H1 (cell line): ENCODE measurements at regions not wholly inside any gene's neighbourhood (a gene's known extent, or its start where the extent isn't known, plus 50 kb on each side); places are given as distances from the start of the nearest gene placed in this dataset.

Source experiments
- CTCF ChIA-PET: fragments of 300-600 bp; sonication (Branson Sonifier 250); formaldehyde crosslinking; loops from one replicate; lab custom pipeline; 2021; ENCODE audit not compliant: partially characterized antibody; lab: Charles Lee
- POLR2A ChIA-PET: fragments of 300-600 bp; sonication (Branson Sonifier 250); formaldehyde crosslinking; loops from one replicate; lab custom pipeline; 2021; ENCODE audit warnings: inconsistent platforms; ENCODE audit not compliant: partially characterized antibody; lab: Charles Lee
- DNase-seq, 2 experiments: peaks; one replicate each; pipeline versions ENCODE4 v3.0.0 to v3.0.0-alpha.2; 2010 to 2022; ENCODE audit warnings: low spot score in 2 of 2, low read depth in 1 of 2, mixed read lengths in 1 of 2
- FAIRE-seq: peaks from 2 replicates; lab custom pipeline; 2011; peaks lifted over from hg19 to GRCh38; lab: Jason Lieb, UNC
- H2AFZ ChIP-seq: 2 replicates; pipeline ENCODE4 v1.8.1; 2012; ENCODE audit warnings: low read length, inconsistent platforms
- H2AK5ac ChIP-seq: 2 replicates; pipeline ENCODE4 v1.6.1; 2013; ENCODE audit warnings: low read depth, low read length
- H2BK120ac ChIP-seq: replicated peaks from 2 replicates; pipeline ENCODE3; 2013; ENCODE audit warnings: low read depth, low read length, inconsistent platforms
- H2BK12ac ChIP-seq: 2 replicates; pipeline ENCODE4 v1.6.1; 2013; ENCODE audit warnings: low read depth, low read length
- H2BK15ac ChIP-seq: 2 replicates; pipeline ENCODE4 v1.6.1; 2013; ENCODE audit warnings: low read length
- H2BK20ac ChIP-seq: 2 replicates; pipeline ENCODE4 v1.6.1; 2013; ENCODE audit warnings: low read length
- H2BK5ac ChIP-seq: 2 replicates; pipeline ENCODE4 v1.6.1; 2013; ENCODE audit warnings: low read depth, low read length
- H3K14ac ChIP-seq: 2 replicates; pipeline ENCODE4 v1.6.1; 2013; ENCODE audit warnings: inconsistent platforms; ENCODE audit not compliant: insufficient read length
- H3K18ac ChIP-seq: 2 replicates; pipeline ENCODE4 v1.6.1; 2013; ENCODE audit warnings: low read length; ENCODE audit errors: extremely low read depth
- H3K23ac ChIP-seq: 2 replicates; pipeline ENCODE4 v1.6.1; 2013; ENCODE audit warnings: inconsistent platforms; ENCODE audit not compliant: insufficient read length
- H3K23me2 ChIP-seq: 2 replicates; pipeline ENCODE4 v1.6.1; 2013; ENCODE audit warnings: low read depth, low read length
- H3K27ac ChIP-seq: 2 replicates; pipeline ENCODE4 v1.6.1; 2011; ENCODE audit warnings: low read depth, low read length, inconsistent platforms
- H3K27me3 ChIP-seq, 4 experiments: replicated peaks in 1 of 4; 1 replicate in 1 of 4; 2 replicates in 3 of 4; pipeline versions ENCODE4 v1.6.1 to v1.8.1; 2011 to 2013; ENCODE audit warnings: low read length in 3 of 4, mild to moderate bottlenecking in 3 of 4, inconsistent platforms in 2 of 4, mixed read lengths in 2 of 4, moderate library complexity in 1 of 4; ENCODE audit not compliant: control insufficient read depth in 3 of 4, insufficient read depth in 3 of 4; ENCODE audit errors: extremely low read depth in 1 of 4
- H3K36me3 ChIP-seq, 4 experiments: 2 replicates each; pipeline versions ENCODE4 v1.6.1 to v1.8.1; 2011 to 2013; ENCODE audit warnings: mild to moderate bottlenecking in 4 of 4, low read length in 3 of 4, moderate library complexity in 2 of 4, control low read depth in 1 of 4, inconsistent platforms in 1 of 4; ENCODE audit not compliant: insufficient read depth in 4 of 4, control insufficient read depth in 2 of 4
- H3K4ac ChIP-seq: replicated peaks from 2 replicates; pipeline ENCODE3; 2013; ENCODE audit warnings: low read length, low read depth, mixed read lengths, inconsistent platforms; ENCODE audit not compliant: insufficient read length
- H3K4me1 ChIP-seq, 4 experiments: replicated peaks in 1 of 4; 1 replicate in 1 of 4; 2 replicates in 3 of 4; pipeline versions ENCODE4 v1.6.1 to v1.8.1; 2011 to 2013; ENCODE audit warnings: low read length in 3 of 4, inconsistent platforms in 2 of 4, mixed read lengths in 1 of 4; ENCODE audit not compliant: insufficient read depth in 4 of 4, control insufficient read depth in 3 of 4
- H3K4me2 ChIP-seq, 2 experiments: 2 replicates each; pipeline versions ENCODE4 v1.6.1 to v1.8.1; 2011 to 2013; ENCODE audit warnings: low read depth in 2 of 2, low read length in 2 of 2, control low read depth in 1 of 2, inconsistent platforms in 1 of 2, mild to moderate bottlenecking in 1 of 2; ENCODE audit not compliant: insufficient read depth in 1 of 2
- H3K4me3 ChIP-seq, 4 experiments: fragments of 200-600, 300-600 bp in 1 of 4; sonication (generic), shearing (Covaris generic), sonication (Bioruptor Twin) in 1 of 4; 2 replicates each; pipeline versions ENCODE4 v1.5.1 to v1.8.1; 2011 to 2016; ENCODE audit warnings: low read length in 4 of 4, low read depth in 3 of 4, control low read depth in 2 of 4, inconsistent platforms in 2 of 4, mild to moderate bottlenecking in 2 of 4, mixed read lengths in 1 of 4, moderate library complexity in 1 of 4; ENCODE audit not compliant: insufficient read depth in 2 of 4; ENCODE audit errors: extremely low read depth in 1 of 4
- H3K56ac ChIP-seq: replicated peaks from 2 replicates; pipeline ENCODE3; 2013; ENCODE audit warnings: low read depth, mild to moderate bottlenecking, mixed read lengths, low read length, inconsistent platforms; ENCODE audit not compliant: insufficient read length
- H3K79me1 ChIP-seq: 2 replicates; pipeline ENCODE4 v1.6.1; 2013; ENCODE audit warnings: low read depth, low read length, control low read depth
- H3K79me2 ChIP-seq, 2 experiments: 2 replicates each; pipeline versions ENCODE4 v1.6.1 to v1.8.1; 2012 to 2013; ENCODE audit warnings: low read length in 2 of 2, mild to moderate bottlenecking in 2 of 2, inconsistent platforms in 1 of 2; ENCODE audit not compliant: insufficient read depth in 2 of 2, control insufficient read depth in 1 of 2
- H3K9ac ChIP-seq, 4 experiments: replicated peaks in 1 of 4; 1 replicate in 1 of 4; 2 replicates in 3 of 4; pipeline versions ENCODE4 v1.6.1 to v1.8.1; 2011 to 2013; ENCODE audit warnings: low read depth in 3 of 4, low read length in 3 of 4, control low read depth in 2 of 4, mild to moderate bottlenecking in 2 of 4, moderate library complexity in 2 of 4, inconsistent platforms in 1 of 4; ENCODE audit errors: extremely low read depth in 1 of 4
- H3K9me3 ChIP-seq, 2 experiments: 2 replicates each; pipeline versions ENCODE4 v1.6.1 to v1.8.1; 2012 to 2013; ENCODE audit warnings: mild to moderate bottlenecking in 2 of 2, moderate library complexity in 2 of 2, control low read depth in 1 of 2, inconsistent platforms in 1 of 2, low read depth in 1 of 2, low read length in 1 of 2, mixed read lengths in 1 of 2; ENCODE audit not compliant: insufficient read depth in 2 of 2
- H4K20me1 ChIP-seq, 2 experiments: replicated peaks in 1 of 2; 2 replicates each; pipeline versions ENCODE3 to v1.8.1; 2011 to 2013; ENCODE audit warnings: inconsistent platforms in 2 of 2, low read length in 2 of 2, mild to moderate bottlenecking in 1 of 2; ENCODE audit not compliant: insufficient read depth in 2 of 2, control insufficient read depth in 1 of 2
- H4K5ac ChIP-seq: 2 replicates; pipeline ENCODE4 v1.6.1; 2013; ENCODE audit warnings: low read length, low read depth, mixed read lengths, inconsistent platforms; ENCODE audit not compliant: insufficient read length
- H4K8ac ChIP-seq: 2 replicates; pipeline ENCODE4 v1.8.0; 2013; ENCODE audit warnings: mild to moderate bottlenecking, moderate library complexity, low read length, inconsistent platforms; ENCODE audit not compliant: insufficient read depth; ENCODE audit errors: extremely low read depth
- H4K91ac ChIP-seq: replicated peaks from 2 replicates; pipeline ENCODE3; 2013; ENCODE audit warnings: low read length, mixed read lengths, inconsistent platforms; ENCODE audit not compliant: insufficient read length
- ASH2L ChIP-seq: fragments of 200-600, 300-600 bp; sonication (generic); IDR thresholded peaks from one replicate; pipeline ENCODE4 v1.7.1; 2017; ENCODE audit warnings: low read length
- CBX5 ChIP-seq: fragments of 300-800, 300-1000 bp; sonication (generic); IDR thresholded peaks from 2 replicates; pipeline ENCODE4 v1.7.1; 2016; ENCODE audit warnings: antibody characterized with exemption, low read length, low read depth
- CHD2 ChIP-seq: IDR thresholded peaks from 2 replicates; pipeline ENCODE4 v1.6.1; 2012; ENCODE audit warnings: low read length, improper control_type of control experiment
- GTF2F1 ChIP-seq: IDR thresholded peaks from 2 replicates; pipeline ENCODE4 v1.6.1; 2012; ENCODE audit warnings: low read depth, low read length, improper control_type of control experiment, borderline replicate concordance
- HDAC6 ChIP-seq: IDR thresholded peaks from one replicate; pipeline ENCODE4 v1.7.1; 2012; ENCODE audit warnings: low read depth, mild to moderate bottlenecking, inconsistent platforms, low read length, moderate library complexity
- MAFK ChIP-seq: IDR thresholded peaks from 2 replicates; pipeline ENCODE4 v1.6.1; 2012; ENCODE audit warnings: low read depth, mild to moderate bottlenecking, improper control_type of control experiment, low read length
- PHF8 ChIP-seq: fragments of 200-600 bp; sonication (generic); conservative IDR thresholded peaks from 2 replicates; pipeline ENCODE4 v1.7.1; 2012; ENCODE audit warnings: low read depth, mild to moderate bottlenecking, inconsistent platforms, low read length, moderate library complexity
- SAP30 ChIP-seq: fragments of 300-600 bp; sonication (generic); IDR thresholded peaks from 2 replicates; pipeline ENCODE4 v1.7.1; 2012; ENCODE audit warnings: low read length, moderate library complexity, mild to moderate bottlenecking, inconsistent platforms; ENCODE audit not compliant: insufficient read depth, insufficient replicate concordance
- SUZ12 ChIP-seq: fragments of 200-600 bp; sonication (generic); IDR thresholded peaks from 2 replicates; pipeline ENCODE4 v1.6.1; 2012; ENCODE audit warnings: mild to moderate bottlenecking, inconsistent platforms, low read length, moderate library complexity, mixed read lengths
- TBP ChIP-seq: IDR thresholded peaks from 2 replicates; pipeline ENCODE4 v1.6.1; 2011; ENCODE audit warnings: low read depth, low read length, improper control_type of control experiment
- USF2 ChIP-seq: IDR thresholded peaks from 2 replicates; pipeline ENCODE4 v1.6.1; 2011; ENCODE audit warnings: low read length, improper control_type of control experiment
- WGBS, 2 experiments: shearing (Covaris generic) in 1 of 2; methylation state at CpG; one replicate each; pipeline versions ENCODE4 v1.1.6 to v1.1.7; 2013 to 2015; ENCODE audit warnings: low lambda C conversion rate in 2 of 2, mixed read lengths in 2 of 2, inconsistent platforms in 1 of 2, low coverage in 1 of 2, missing lambda C conversion rate in 1 of 2; ENCODE audit not compliant: insufficient replicate concordance in 2 of 2, insufficient coverage in 1 of 2, insufficient read length in 1 of 2; ENCODE audit errors: extremely low coverage in 1 of 2, missing lambda C conversion rate in 1 of 2; 5-methylcytosine and 5-hydroxymethylcytosine counted together

DNA sequence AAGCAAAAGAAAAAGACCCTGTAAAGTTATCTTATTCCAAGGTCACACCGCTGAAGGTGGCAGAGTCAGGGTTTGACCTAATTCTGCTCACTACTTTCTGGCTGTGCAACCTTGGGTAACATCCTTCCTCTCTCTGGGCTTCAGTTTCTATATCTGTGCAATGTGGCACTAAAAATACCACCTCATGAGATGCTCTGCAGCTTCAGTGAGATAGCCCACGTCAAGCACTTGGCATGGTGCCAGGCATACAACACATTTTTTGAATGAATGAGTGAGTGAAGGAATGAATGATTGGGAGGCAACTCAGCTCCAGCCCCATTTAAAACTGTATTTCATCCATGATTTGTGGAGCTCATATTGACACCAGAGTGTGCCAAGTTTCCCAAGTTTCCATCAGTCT is 62.3 kb downstream of the FOXI1 start:
- H3K79me2 ChIP-seq, result no peaks in the 10 kb centered on the region
- no peaks in the 10 kb centered on the region for H4K20me1 ChIP-seq
- CTCF ChIA-PET, result interaction anchor here (1.0 to 3.5 kb wide), 6 partner anchors 10 to 97 kb away, joined by 3 to 14 read pairs (median 6); no protein-coding TSS in a partner anchor
- H3K9me3 ChIP-seq, result no peaks in the 10 kb centered on the region
- H3K27ac ChIP-seq, result no peak overlapping the region
- WGBS, 2 experiments, result 80% methylated on average over 2 of the region's 2 CpGs; no CpG with 5 or more reads in 1 of the 2 experiments
- no peak overlapping the region for H2BK15ac ChIP-seq
- no peaks in the 10 kb centered on the region; a peak in 2 of 7 replicates for H3K27me3 ChIP-seq
- no peak overlapping the region for H2AFZ ChIP-seq
- FAIRE-seq, result no peak
- no peak overlapping the region for H3K4me2 ChIP-seq
- no peak overlapping the region for H3K4me3 ChIP-seq
- no peak overlapping the region for H3K14ac ChIP-seq
- H3K23me2 ChIP-seq, result no peaks in the 10 kb centered on the region
- H3K18ac ChIP-seq, result no peak overlapping the region
- no peak overlapping the region for H4K5ac ChIP-seq
- H3K56ac ChIP-seq, result no peak overlapping the region
- H3K4ac ChIP-seq, result no peak overlapping the region
- H2BK12ac ChIP-seq, result no peak overlapping the region
- no peak overlapping the region for H4K8ac ChIP-seq
- H3K4me1 ChIP-seq, result peaks cover 0 to 2% (median 0%) of the 10 kb centered on the region in 4 experiments; a peak in 1 of 7 replicates
- POLR2A ChIA-PET, result no interaction called here
- H3K79me1 ChIP-seq, result no peaks in the 10 kb centered on the region
- no peak overlapping the region for H2BK20ac ChIP-seq
- H4K91ac ChIP-seq, result no peak overlapping the region
- no peak overlapping the region for H3K9ac ChIP-seq
- no peak overlapping the region for H2BK120ac ChIP-seq
- DNase-seq, result no peak
- TF ChIP-seq CBX5 (no peak), HDAC6 (no peak), MAFK (no peak), CHD2 (no peak), GTF2F1 (no peak), SAP30 (no peak), SUZ12 (no peak), USF2 (no peak), TBP (no peak), PHF8 (no peak), ASH2L (no peak)
- no peak overlapping the region for H3K23ac ChIP-seq
- H2BK5ac ChIP-seq, result no peak overlapping the region
- no peaks in the 10 kb centered on the region for H3K36me3 ChIP-seq
- no peak overlapping the region for H2AK5ac ChIP-seq
